ENCODE measurements at regions not wholly inside any gene's neighbourhood (a gene's known extent, or its start where the extent isn't known, plus 50 kb on each side); places are given as distances from the start of the nearest gene placed in this dataset.

DNA sequence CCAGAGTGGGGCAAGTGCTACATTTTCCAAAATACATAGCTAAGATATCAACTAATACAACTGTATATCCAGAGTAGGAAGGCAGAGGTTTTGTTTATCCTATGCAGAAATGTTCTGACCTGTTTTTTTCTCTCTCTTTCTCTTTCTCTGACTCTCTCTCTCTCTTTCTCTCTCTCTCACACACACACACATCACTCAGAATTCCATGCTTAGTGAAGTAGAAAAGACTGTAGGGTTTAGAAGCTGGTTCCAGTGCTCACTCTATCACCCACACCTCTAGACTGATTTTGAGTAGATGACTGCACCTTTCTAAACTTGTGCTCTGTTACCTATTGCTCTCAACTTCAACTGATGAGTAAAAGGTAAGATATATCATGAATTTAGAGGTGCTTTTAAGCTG lies 356.7 kb downstream of the LRIG3 start:
- H3K27me3 ChIP-seq (ENCODE audit: insufficient read depth, low read length): no peaks in the 10 kb centered on the region
- H3K4me2 ChIP-seq (ENCODE audit: low read length): no peak overlapping the region
- H3K36me3 ChIP-seq (ENCODE audit: control insufficient read depth in 1 of 2, insufficient read depth in 2 of 2, low read length in 2 of 2): no peaks in the 10 kb centered on the region
- intact Hi-C loops (cut with micrococcal nuclease): no loop called here
- no peak for TF ChIP-seq TCF7L2 (IDR thresholded peaks at IDR 0.05; ENCODE audit: borderline replicate concordance, extremely low read depth, insufficient read depth, insufficient read length)
- RAD21 ChIA-PET (ENCODE audit: low non-redundant PET in 1 of 2, low total read pairs in 2 of 2, uncharacterized antibody in 2 of 2, unreplicated experiment in 2 of 2): no interaction called here
- ATAC-seq: no peak
- H3K4me3 ChIP-seq (replicated peaks in 1 of 2; ENCODE audit: low read depth in 1 of 2, low read length in 2 of 2): no peak overlapping the region
- H4K20me1 ChIP-seq (ENCODE audit: insufficient read depth): no peaks in the 10 kb centered on the region
- H3K9ac ChIP-seq (ENCODE audit: low read length): no peak overlapping the region
- H2AFZ ChIP-seq (ENCODE audit: low read depth, low read length, poor library complexity, severe bottlenecking): no peak overlapping the region
- BruUV-seq (replicated peaks): no TSS peak
- POLR2A ChIA-PET: no interaction called here
- H3K79me2 ChIP-seq (ENCODE audit: insufficient read depth, low read length): no peaks in the 10 kb centered on the region
- no peaks in the 10 kb centered on the region for H3K9me2 ChIP-seq (ENCODE audit: insufficient read depth)
- no peaks in the 10 kb centered on the region for H3K9me3 ChIP-seq (ENCODE audit: control insufficient read depth in 1 of 2, insufficient read depth in 1 of 2, low read depth in 1 of 2, low read length in 2 of 2)
- CTCF ChIA-PET: no interaction called here
- no peak overlapping the region for H3K27ac ChIP-seq (ENCODE audit: low read depth, low read length)
- no peak for DNase-seq (ENCODE audit: low read depth, low spot score)
- no peaks in the 10 kb centered on the region for H3K4me1 ChIP-seq (ENCODE audit: control insufficient read depth in 1 of 2, insufficient read depth in 2 of 2, low read length in 2 of 2)

GRCh38 chr12:58564721-58565120 lies 355.6 kb downstream of the LRIG3 start:
- Histone ChIP-seq H3K9ac (ENCODE audit: low read length) (no peak overlapping the region), H3K27me3 (ENCODE audit: insufficient read depth, low read length) (no peaks in the 10 kb centered on the region), H4K20me1 (ENCODE audit: insufficient read depth) (no peaks in the 10 kb centered on the region), H3K36me3 (ENCODE audit: control insufficient read depth in 1 of 2, insufficient read depth in 2 of 2, low read length in 2 of 2) (no peaks in the 10 kb centered on the region), H2AFZ (ENCODE audit: low read depth, low read length, poor library complexity, severe bottlenecking) (no peak overlapping the region), H3K4me2 (ENCODE audit: low read length) (no peak overlapping the region), H3K9me2 (ENCODE audit: insufficient read depth) (no peaks in the 10 kb centered on the region), H3K27ac (ENCODE audit: low read depth, low read length) (no peak overlapping the region), H3K9me3 (ENCODE audit: control insufficient read depth in 1 of 2, insufficient read depth in 1 of 2, low read depth in 1 of 2, low read length in 2 of 2) (no peaks in the 10 kb centered on the region), H3K79me2 (ENCODE audit: insufficient read depth, low read length) (no peaks in the 10 kb centered on the region), H3K4me1 (ENCODE audit: control insufficient read depth in 1 of 2, insufficient read depth in 2 of 2, low read length in 2 of 2) (no peaks in the 10 kb centered on the region), H3K4me3 (replicated peaks in 1 of 2; ENCODE audit: low read depth in 1 of 2, low read length in 2 of 2) (no peak overlapping the region)
- ChIA-PET RAD21 (ENCODE audit: low non-redundant PET in 1 of 2, low total read pairs in 2 of 2, uncharacterized antibody in 2 of 2, unreplicated experiment in 2 of 2) (no interaction called here), POLR2A (no interaction called here), CTCF (no interaction called here)
- DNase-seq (ENCODE audit: low read depth, low spot score): no peak
- no TSS peak for BruUV-seq (replicated peaks)
- intact Hi-C loops (cut with micrococcal nuclease): no loop called here
- TF ChIP-seq CEBPB (IDR thresholded peaks at IDR 0.05; ENCODE audit: low read depth) (no peak), RAD21 (IDR thresholded peaks at IDR 0.05; ENCODE audit: low read depth) (no peak), FOSL1 (IDR thresholded peaks at IDR 0.05; ENCODE audit: low read depth) (no peak), SIN3A (IDR thresholded peaks at IDR 0.05; ENCODE audit: low read depth) (no peak), EZH2 (IDR thresholded peaks at IDR 0.05) (no peak), POLR2A (IDR thresholded peaks at IDR 0.05; ENCODE audit: borderline replicate concordance, extremely low read depth, insufficient read depth, insufficient read length) (no peak), JUND (IDR thresholded peaks at IDR 0.05) (no peak), SP1 (IDR thresholded peaks at IDR 0.05; ENCODE audit: low read depth) (no peak), MAX (IDR thresholded peaks at IDR 0.05) (no peak), YY1 (IDR thresholded peaks at IDR 0.05; ENCODE audit: extremely low read depth, insufficient replicate concordance, low read depth, low read length) (no peak), EGR1 (IDR thresholded peaks at IDR 0.05; ENCODE audit: low read depth) (no peak), SRF (IDR thresholded peaks at IDR 0.05; ENCODE audit: low read depth) (no peak), ELF1 (IDR thresholded peaks at IDR 0.05; ENCODE audit: borderline replicate concordance, low read depth) (no peak), TCF7L2 (IDR thresholded peaks at IDR 0.05; ENCODE audit: borderline replicate concordance, extremely low read depth, insufficient read depth, insufficient read length) (no peak), CBX3 (IDR thresholded peaks at IDR 0.05; ENCODE audit: low read depth) (no peak), ZNF274 (IDR thresholded peaks at IDR 0.05; ENCODE audit: low read depth, low read length) (no peak), POLR2AphosphoS5 (IDR thresholded peaks at IDR 0.05; ENCODE audit: low read depth, low read length) (no peak)
- TF ChIP-seq, protein P1, sequence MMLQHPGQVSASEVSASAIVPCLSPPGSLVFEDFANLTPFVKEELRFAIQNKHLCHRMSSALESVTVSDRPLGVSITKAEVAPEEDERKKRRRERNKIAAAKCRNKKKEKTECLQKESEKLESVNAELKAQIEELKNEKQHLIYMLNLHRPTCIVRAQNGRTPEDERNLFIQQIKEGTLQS (IDR thresholded peaks at IDR 0.05): no peak
- TF ChIP-seq, protein P2, sequence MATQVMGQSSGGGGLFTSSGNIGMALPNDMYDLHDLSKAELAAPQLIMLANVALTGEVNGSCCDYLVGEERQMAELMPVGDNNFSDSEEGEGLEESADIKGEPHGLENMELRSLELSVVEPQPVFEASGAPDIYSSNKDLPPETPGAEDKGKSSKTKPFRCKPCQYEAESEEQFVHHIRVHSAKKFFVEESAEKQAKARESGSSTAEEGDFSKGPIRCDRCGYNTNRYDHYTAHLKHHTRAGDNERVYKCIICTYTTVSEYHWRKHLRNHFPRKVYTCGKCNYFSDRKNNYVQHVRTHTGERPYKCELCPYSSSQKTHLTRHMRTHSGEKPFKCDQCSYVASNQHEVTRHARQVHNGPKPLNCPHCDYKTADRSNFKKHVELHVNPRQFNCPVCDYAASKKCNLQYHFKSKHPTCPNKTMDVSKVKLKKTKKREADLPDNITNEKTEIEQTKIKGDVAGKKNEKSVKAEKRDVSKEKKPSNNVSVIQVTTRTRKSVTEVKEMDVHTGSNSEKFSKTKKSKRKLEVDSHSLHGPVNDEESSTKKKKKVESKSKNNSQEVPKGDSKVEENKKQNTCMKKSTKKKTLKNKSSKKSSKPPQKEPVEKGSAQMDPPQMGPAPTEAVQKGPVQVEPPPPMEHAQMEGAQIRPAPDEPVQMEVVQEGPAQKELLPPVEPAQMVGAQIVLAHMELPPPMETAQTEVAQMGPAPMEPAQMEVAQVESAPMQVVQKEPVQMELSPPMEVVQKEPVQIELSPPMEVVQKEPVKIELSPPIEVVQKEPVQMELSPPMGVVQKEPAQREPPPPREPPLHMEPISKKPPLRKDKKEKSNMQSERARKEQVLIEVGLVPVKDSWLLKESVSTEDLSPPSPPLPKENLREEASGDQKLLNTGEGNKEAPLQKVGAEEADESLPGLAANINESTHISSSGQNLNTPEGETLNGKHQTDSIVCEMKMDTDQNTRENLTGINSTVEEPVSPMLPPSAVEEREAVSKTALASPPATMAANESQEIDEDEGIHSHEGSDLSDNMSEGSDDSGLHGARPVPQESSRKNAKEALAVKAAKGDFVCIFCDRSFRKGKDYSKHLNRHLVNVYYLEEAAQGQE (IDR thresholded peaks at IDR 0.05; ENCODE audit: low read depth): no peak
- no peak for ATAC-seq
